Gastrocnemius medialis (tissue), 4 donors: ENCODE measurements at regions not wholly inside any gene's neighbourhood (a gene's known extent, or its start where the extent isn't known, plus 50 kb on each side); places are given as distances from the start of the nearest gene placed in this dataset.

Experiments
- ATAC-seq, 2 donors: fragments of 150-250 bp; one replicate each; pipeline ENCODE4 v1.9.1; 2016
- DNase-seq, 2 donors: peaks; one replicate each; pipeline ENCODE4 v3.0.0-alpha.2; 2019
- H3K27ac ChIP-seq, 4 donors: fragments of 200-600 bp; sonication (generic); 1 replicate in 1 of 4; 2 replicates in 3 of 4; pipeline ENCODE4 v1.5.1; 2016 to 2018; ENCODE audit warnings: mild to moderate bottlenecking in 2 of 4, moderate library complexity in 1 of 4
- H3K27me3 ChIP-seq, 3 donors: fragments of 200-600 bp; sonication (generic) in 2 of 3; 1 replicate in 1 of 3; 2 replicates in 2 of 3; pipeline versions ENCODE4 v1.5.1 to v1.6.0; 2016 to 2019; ENCODE audit warnings: mild to moderate bottlenecking in 1 of 3, moderate library complexity in 1 of 3
- H3K36me3 ChIP-seq, 2 donors: fragments of 200-600 bp; sonication (generic) in 1 of 2; one replicate each; pipeline ENCODE4 v1.5.1; 2017 to 2018
- H3K4me1 ChIP-seq, 2 donors: fragments of 200-600 bp; sonication (generic) in 1 of 2; one replicate each; pipeline ENCODE4 v1.5.1; 2016 to 2017; ENCODE audit warnings: mild to moderate bottlenecking in 2 of 2
- H3K4me3 ChIP-seq, 4 donors: fragments of 200-600 bp; sonication (generic) in 3 of 4; 1 replicate in 1 of 4; 2 replicates in 3 of 4; pipeline ENCODE4 v1.5.1; 2016 to 2019; ENCODE audit warnings: mild to moderate bottlenecking in 2 of 4
- H3K9me3 ChIP-seq, 3 donors: fragments of 200-600 bp; sonication (generic) in 2 of 3; 1 replicate in 1 of 3; 2 replicates in 2 of 3; pipeline ENCODE4 v1.5.1; 2016 to 2019
- CTCF ChIP-seq, 5 experiments: fragments of 450-650 bp in 3 of 5; fragments of 200-600 bp in 2 of 5; sonication (generic) in 2 of 5; IDR thresholded peaks in 4 of 5; conservative IDR thresholded peaks in 1 of 5; 1 replicate in 4 of 5; 2 replicates in 1 of 5; pipeline ENCODE4 v1.5.1; 2016 to 2019; ENCODE audit warnings: antibody characterized with exemption in 5 of 5, mild to moderate bottlenecking in 3 of 5, moderate library complexity in 3 of 5
- POLR2A ChIP-seq, 2 donors: fragments of 450-650 bp; IDR thresholded peaks; one replicate each; pipeline ENCODE4 v1.6.1; 2017; ENCODE audit warnings: antibody characterized with exemption in 2 of 2, mild to moderate bottlenecking in 2 of 2, moderate library complexity in 2 of 2
- in situ Hi-C, 4 donors: fragments of 200-750 bp; cut with MboI; loops; one replicate each; pipeline versions ENCODE4 v1.15.0 to v1.8.0; 2017; ENCODE audit warnings: low sequenced_read_pairs in 4 of 4
- intact Hi-C: fragments of 100-400 bp; cut with DNase I; formaldehyde crosslinking; loops from one replicate; pipeline ENCODE4 v1.15.1; 2023; ENCODE audit warnings: low total_unique reads

- Histone ChIP-seq H3K36me3 (no peaks in the 10 kb centered on the region), H3K27ac (no peak overlapping the region), H3K4me1 (no peaks in the 10 kb centered on the region), H3K9me3 (no peaks in the 10 kb centered on the region), H3K27me3 (no peaks in the 10 kb centered on the region), H3K4me3 (no peak overlapping the region)
- ATAC-seq (no peak), DNase-seq (no peak)
- TF ChIP-seq CTCF (IDR thresholded peaks at IDR 0.05 in 4 of 5, conservative IDR thresholded peaks at IDR 0.05 in 1 of 5) (no peak), POLR2A (IDR thresholded peaks at IDR 0.05) (no peak)
- intact Hi-C loops (no loop called here), in situ Hi-C loops (no loop called here)
Measured at GRCh38 chr3:144413068-144413467, 441.4 kb downstream of the DIPK2A start.

GRCh38 chr3:144415492-144415891 lies 443.9 kb downstream of the DIPK2A start:
- Histone ChIP-seq H3K4me3 (no peak overlapping the region), H3K36me3 (no peaks in the 10 kb centered on the region), H3K4me1 (no peaks in the 10 kb centered on the region), H3K9me3 (no peaks in the 10 kb centered on the region), H3K27me3 (no peaks in the 10 kb centered on the region), H3K27ac (no peak overlapping the region)
- in situ Hi-C loops (no loop called here), intact Hi-C loops (no loop called here)
- ATAC-seq (no peak), DNase-seq (no peak)
- no peak for TF ChIP-seq POLR2A (IDR thresholded peaks at IDR 0.05)
- TF ChIP-seq CTCF (IDR thresholded peaks at IDR 0.05 in 4 of 5, conservative IDR thresholded peaks at IDR 0.05 in 1 of 5): no peak

- DNase-seq (no peak), ATAC-seq (no peak)
- H3K27ac ChIP-seq: no peak overlapping the region
- TF ChIP-seq POLR2A (IDR thresholded peaks at IDR 0.05): no peak
- TF ChIP-seq CTCF (IDR thresholded peaks at IDR 0.05 in 4 of 5, conservative IDR thresholded peaks at IDR 0.05 in 1 of 5): no peak
- H3K4me3 ChIP-seq: no peak overlapping the region
- no peaks in the 10 kb centered on the region for H3K4me1 ChIP-seq
- intact Hi-C loops (no loop called here), in situ Hi-C loops (no loop called here)
- no peaks in the 10 kb centered on the region for H3K36me3 ChIP-seq
- no peaks in the 10 kb centered on the region for H3K9me3 ChIP-seq
- no peaks in the 10 kb centered on the region for H3K27me3 ChIP-seq
Measured at GRCh38 chr3:144424606-144425005, 453.0 kb downstream of the DIPK2A start.

- in situ Hi-C loops (no loop called here), intact Hi-C loops (no loop called here)
- no peak for ATAC-seq
- TF ChIP-seq POLR2A (IDR thresholded peaks at IDR 0.05) (no peak), CTCF (IDR thresholded peaks at IDR 0.05 in 4 of 5, conservative IDR thresholded peaks at IDR 0.05 in 1 of 5) (no peak)
- H3K4me1 ChIP-seq: no peaks in the 10 kb centered on the region
- no peaks in the 10 kb centered on the region for H3K27me3 ChIP-seq
- no peaks in the 10 kb centered on the region for H3K9me3 ChIP-seq
- no peak for DNase-seq
- no peak overlapping the region for H3K27ac ChIP-seq
- no peak overlapping the region for H3K4me3 ChIP-seq
- H3K36me3 ChIP-seq: no peaks in the 10 kb centered on the region
Measured at GRCh38 chr3:144426366-144426765, 454.7 kb downstream of the DIPK2A start.

- no peak overlapping the region for H3K4me3 ChIP-seq
- ATAC-seq: no peak
- no peak for DNase-seq
- no peaks in the 10 kb centered on the region for H3K9me3 ChIP-seq
- no peaks in the 10 kb centered on the region for H3K36me3 ChIP-seq
- H3K4me1 ChIP-seq: no peaks in the 10 kb centered on the region
- in situ Hi-C loops: no loop called here
- intact Hi-C loops: no loop called here
- H3K27ac ChIP-seq: no peak overlapping the region
- no peaks in the 10 kb centered on the region for H3K27me3 ChIP-seq
- TF ChIP-seq POLR2A (IDR thresholded peaks at IDR 0.05) (no peak), CTCF (IDR thresholded peaks at IDR 0.05 in 4 of 5, conservative IDR thresholded peaks at IDR 0.05 in 1 of 5) (no peak)
Measured at GRCh38 chr3:144426967-144427366, 455.3 kb downstream of the DIPK2A start.
